Esophagus squamous epithelium (tissue), 4 donors: ENCODE measurements at regions not wholly inside any gene's neighbourhood (a gene's known extent, or its start where the extent isn't known, plus 50 kb on each side); places are given as distances from the start of the nearest gene placed in this dataset.

ENCODE experiments used
- POLR2A ChIP-seq, 4 donors: fragments of 450-650 bp; IDR thresholded peaks; one replicate each; pipeline ENCODE4 v1.6.1; 2017; ENCODE audit warnings: antibody characterized with exemption in 4 of 4, mild to moderate bottlenecking in 4 of 4, moderate library complexity in 3 of 4
- TF ChIP-seq, protein P1 (sequence below), 6 experiments: fragments of 450-650 bp in 4 of 6; fragments of 200-600 bp in 2 of 6; sonication (generic) in 2 of 6; IDR thresholded peaks; one replicate each; pipeline ENCODE4 v1.5.1; 2016 to 2019; ENCODE audit warnings: antibody characterized with exemption in 6 of 6, mild to moderate bottlenecking in 4 of 6, moderate library complexity in 4 of 6

GRCh38 chr9:81456431-81457006 is 232.8 kb downstream of the TLE1 start:
- TF ChIP-seq POLR2A (IDR thresholded peaks at IDR 0.05) = no peak
- TF ChIP-seq, protein P1, sequence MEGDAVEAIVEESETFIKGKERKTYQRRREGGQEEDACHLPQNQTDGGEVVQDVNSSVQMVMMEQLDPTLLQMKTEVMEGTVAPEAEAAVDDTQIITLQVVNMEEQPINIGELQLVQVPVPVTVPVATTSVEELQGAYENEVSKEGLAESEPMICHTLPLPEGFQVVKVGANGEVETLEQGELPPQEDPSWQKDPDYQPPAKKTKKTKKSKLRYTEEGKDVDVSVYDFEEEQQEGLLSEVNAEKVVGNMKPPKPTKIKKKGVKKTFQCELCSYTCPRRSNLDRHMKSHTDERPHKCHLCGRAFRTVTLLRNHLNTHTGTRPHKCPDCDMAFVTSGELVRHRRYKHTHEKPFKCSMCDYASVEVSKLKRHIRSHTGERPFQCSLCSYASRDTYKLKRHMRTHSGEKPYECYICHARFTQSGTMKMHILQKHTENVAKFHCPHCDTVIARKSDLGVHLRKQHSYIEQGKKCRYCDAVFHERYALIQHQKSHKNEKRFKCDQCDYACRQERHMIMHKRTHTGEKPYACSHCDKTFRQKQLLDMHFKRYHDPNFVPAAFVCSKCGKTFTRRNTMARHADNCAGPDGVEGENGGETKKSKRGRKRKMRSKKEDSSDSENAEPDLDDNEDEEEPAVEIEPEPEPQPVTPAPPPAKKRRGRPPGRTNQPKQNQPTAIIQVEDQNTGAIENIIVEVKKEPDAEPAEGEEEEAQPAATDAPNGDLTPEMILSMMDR (IDR thresholded peaks at IDR 0.05) = no peak
